22Rv1 (cell line): ENCODE measurements at regions not wholly inside any gene's neighbourhood (a gene's known extent, or its start where the extent isn't known, plus 50 kb on each side); places are given as distances from the start of the nearest gene placed in this dataset.
"Not testable (repeated sequence)": the region's sequence is repeated elsewhere in the genome, so short reads cannot be mapped to it uniquely, and the experiment has no call there.

Experiments used
- H3K27ac ChIP-seq: fragments of 450-650 bp; 2 replicates; pipeline ENCODE4 v1.5.1; 2017
- ZFX ChIP-seq: fragments of 450-650 bp; IDR thresholded peaks from 2 replicates; pipeline ENCODE4 v1.6.1; 2017; ENCODE audit warnings: antibody characterized with exemption, borderline replicate concordance
- TF ChIP-seq, protein P1 (sequence below): fragments of 450-650 bp; IDR thresholded peaks from 2 replicates; pipeline ENCODE4 v1.5.1; 2017; ENCODE audit warnings: mild to moderate bottlenecking

DNA sequence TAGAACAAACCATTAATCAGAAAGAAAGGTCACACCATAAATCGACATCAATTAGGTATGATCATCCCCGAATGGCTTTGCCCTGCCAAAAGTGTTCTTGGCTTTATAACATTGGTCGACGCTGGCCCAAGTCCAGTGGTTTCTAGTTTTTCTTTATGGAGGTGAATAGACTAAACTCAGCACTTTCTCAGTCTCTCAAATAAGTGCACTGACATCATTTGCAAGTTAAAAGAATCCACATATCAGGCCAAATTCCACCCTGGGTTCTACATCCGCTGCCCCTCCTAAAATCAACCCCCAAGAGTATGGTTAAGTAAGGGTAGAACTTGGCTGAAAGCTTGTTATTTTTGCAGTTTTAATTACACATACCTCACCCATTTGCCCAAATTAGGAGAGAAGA lies 314.3 kb downstream of the C12orf75 start:
- H3K27ac ChIP-seq: no peak overlapping the region
- TF ChIP-seq, protein P1, sequence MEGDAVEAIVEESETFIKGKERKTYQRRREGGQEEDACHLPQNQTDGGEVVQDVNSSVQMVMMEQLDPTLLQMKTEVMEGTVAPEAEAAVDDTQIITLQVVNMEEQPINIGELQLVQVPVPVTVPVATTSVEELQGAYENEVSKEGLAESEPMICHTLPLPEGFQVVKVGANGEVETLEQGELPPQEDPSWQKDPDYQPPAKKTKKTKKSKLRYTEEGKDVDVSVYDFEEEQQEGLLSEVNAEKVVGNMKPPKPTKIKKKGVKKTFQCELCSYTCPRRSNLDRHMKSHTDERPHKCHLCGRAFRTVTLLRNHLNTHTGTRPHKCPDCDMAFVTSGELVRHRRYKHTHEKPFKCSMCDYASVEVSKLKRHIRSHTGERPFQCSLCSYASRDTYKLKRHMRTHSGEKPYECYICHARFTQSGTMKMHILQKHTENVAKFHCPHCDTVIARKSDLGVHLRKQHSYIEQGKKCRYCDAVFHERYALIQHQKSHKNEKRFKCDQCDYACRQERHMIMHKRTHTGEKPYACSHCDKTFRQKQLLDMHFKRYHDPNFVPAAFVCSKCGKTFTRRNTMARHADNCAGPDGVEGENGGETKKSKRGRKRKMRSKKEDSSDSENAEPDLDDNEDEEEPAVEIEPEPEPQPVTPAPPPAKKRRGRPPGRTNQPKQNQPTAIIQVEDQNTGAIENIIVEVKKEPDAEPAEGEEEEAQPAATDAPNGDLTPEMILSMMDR: no peak
- no peak for TF ChIP-seq ZFX

DNA sequence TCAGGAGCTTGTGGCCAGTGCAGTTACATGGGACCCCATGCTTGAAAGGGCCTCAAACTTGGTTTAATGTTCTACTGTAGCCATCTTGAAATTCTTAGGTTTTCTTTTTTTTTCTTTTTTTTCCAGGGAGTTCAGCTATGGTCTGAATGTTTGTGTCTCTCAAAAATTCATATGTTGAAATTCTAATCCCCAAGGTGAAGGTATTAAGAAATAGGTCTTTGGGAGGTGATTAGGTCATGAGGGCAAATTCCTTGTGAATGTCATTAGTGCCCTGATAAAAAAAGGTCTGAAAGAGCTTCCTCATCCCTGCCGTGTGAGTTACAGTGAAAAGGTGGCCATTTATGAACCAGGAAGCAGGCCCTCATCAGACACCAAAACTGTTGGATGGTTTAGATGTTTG lies 324.1 kb downstream of the C12orf75 start:
- H3K27ac ChIP-seq: no peak overlapping the region
- TF ChIP-seq, protein P1: no peak
- no peak for TF ChIP-seq ZFX

DNA sequence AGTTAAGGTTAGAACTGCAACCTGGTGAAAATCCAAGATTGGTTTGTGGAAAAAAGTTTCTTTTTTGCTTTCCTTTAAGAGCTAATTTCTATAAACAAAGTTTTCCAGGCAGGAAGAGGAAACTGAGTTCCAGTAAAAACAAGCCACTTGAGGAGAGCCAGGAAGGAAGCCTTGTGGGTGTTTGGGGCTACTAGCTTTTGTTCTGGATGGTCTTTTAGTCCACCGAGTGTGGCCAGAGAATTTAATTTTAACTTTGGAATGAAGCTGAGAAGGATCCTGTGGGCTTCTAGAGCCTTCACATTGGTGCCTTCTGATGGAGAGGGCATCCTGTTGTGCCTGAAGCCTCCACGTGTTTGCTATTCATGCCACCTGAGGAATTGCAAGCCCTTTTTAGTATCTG lies 327.9 kb downstream of the C12orf75 start:
- H3K27ac ChIP-seq: no peak overlapping the region
- TF ChIP-seq, protein P1: no peak
- no peak for TF ChIP-seq ZFX

DNA sequence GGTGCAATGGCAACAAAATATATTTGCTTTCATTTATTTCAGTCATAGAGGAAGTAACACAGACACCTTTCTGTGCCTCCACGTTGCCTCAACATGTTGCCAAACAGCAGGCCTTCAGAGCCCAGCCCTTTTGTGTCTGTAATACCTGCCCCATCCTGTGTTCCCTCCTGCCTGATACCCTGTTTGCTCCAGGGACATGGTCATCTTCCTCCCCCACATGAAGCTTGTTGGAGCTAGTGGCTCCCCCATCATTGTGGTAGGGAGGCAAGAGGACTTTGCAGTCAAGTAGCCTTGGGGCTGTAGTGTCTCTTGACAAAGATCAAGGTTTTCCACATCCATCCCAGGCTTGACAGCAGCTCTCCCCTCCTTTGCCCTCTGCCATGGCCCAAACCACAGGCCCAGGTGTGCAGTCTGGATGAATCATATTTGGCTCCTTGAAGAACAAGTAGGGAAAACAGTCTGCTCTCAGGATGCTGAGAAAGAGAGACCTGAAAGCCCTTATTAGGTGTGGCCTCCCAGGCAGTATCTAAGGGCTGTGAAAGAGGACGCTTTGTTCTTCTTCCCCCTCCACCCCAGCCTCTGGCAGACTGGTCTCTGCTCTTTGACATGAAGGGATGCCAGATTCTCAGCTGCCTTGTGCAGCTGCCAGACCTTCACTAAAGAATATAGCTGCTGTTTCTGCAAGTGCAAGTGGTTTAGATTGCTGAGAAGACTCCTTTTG lies 329.0 kb downstream of the C12orf75 start:
- H3K27ac ChIP-seq: no peak overlapping the region
- TF ChIP-seq ZFX: no peak
- TF ChIP-seq, protein P1: no peak

DNA sequence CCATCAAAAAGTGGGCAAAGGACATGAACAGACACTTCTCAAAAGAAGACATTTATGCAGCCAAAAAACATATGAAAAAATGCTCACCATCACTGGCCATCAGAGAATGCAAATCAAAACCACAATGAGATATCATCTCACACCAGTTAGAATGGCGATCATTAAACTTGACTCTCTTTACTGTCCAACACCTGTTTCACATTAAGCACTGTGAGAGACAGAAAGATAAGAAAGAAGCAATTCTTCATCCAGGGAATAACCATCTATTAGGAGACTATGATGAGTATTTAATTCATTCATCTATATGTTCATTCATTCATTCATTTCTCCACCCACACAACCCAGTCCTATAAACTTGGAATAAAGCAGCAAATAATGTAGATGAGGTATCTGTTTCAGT lies 334.3 kb downstream of the C12orf75 start:
- not testable (repeated sequence) for H3K27ac ChIP-seq

DNA sequence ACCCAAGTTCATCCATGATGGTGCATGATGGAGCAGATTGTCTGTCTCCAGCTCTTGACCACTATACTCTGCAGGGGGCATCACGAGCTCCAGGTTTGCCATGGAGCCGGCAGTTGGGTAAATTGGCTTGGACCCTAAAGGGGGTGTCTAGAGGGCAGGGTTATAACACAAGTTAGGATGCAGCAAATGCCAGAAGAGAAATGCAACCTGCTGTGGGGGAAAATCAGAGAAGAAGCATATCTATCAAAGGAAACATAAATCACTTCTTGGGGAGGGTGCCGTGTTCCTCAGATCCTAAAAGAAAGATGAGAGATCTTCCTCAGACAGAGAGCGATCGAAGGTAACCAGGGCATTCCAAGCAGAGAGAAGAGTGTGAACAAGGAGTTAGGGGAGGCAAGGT lies 334.9 kb downstream of the C12orf75 start:
- H3K27ac ChIP-seq: no peak overlapping the region
- TF ChIP-seq ZFX: no peak

DNA sequence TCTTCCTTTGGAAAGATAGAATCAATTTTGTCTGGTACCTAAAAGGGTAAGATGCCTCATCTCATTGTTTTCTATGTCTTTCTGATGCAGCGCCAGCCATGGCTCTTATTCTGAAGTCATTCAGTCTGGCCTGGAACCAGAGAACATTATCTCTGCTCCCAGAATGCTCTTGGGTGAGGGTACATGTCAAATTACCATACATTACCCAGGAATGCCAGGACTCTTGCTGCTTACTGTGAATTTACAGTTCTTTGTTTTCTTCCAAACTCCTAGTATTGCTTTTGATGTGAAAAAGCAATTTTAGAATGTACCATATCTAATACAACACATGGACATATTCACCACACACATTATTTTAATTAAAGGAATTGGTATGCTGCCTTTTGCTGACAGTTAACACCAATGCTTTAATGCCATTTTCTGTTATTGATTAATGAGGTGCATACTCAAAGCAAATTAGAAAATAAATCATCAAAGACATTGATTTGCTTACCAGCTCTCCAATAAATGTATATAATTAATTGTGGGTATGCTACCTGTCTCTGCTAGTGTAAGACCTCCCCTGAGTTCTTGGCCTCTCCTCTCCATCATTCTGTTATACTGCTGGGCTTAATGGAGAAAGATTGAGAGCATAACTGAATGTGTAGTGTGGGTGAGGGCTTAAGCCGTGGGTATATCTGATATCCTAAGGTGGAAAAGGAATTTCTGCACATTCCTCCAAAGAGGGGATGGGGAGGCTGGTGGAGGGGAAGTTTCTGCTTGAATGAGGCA lies 337.7 kb downstream of the C12orf75 start:
- H3K27ac ChIP-seq: no peak overlapping the region
- TF ChIP-seq ZFX: no peak
- TF ChIP-seq, protein P1: no peak

DNA sequence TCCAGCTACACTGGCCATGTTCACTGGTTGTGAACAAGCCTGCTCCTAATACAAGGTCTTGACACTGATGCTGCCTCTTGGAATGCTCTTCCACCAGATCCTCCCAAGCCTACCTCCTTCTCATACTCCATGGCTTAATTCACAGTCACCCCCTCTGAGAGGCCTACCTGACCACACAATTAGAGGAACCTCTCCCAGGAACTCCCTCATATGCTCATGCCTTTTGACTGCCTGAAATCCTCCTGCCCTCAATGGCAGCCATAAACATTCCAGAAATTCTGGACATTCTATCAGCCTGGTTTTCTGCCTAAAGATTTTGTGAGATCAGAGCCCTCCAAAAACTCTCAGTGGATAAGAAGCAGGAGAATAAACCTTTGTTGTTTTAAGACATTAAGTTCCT lies 340.2 kb downstream of the C12orf75 start:
- TF ChIP-seq, protein P1: no peak
- no peak for TF ChIP-seq ZFX
- no peak overlapping the region for H3K27ac ChIP-seq
